ENCODE measurements at regions not wholly inside any gene's neighbourhood (a gene's known extent, or its start where the extent isn't known, plus 50 kb on each side); places are given as distances from the start of the nearest gene placed in this dataset.

DNA sequence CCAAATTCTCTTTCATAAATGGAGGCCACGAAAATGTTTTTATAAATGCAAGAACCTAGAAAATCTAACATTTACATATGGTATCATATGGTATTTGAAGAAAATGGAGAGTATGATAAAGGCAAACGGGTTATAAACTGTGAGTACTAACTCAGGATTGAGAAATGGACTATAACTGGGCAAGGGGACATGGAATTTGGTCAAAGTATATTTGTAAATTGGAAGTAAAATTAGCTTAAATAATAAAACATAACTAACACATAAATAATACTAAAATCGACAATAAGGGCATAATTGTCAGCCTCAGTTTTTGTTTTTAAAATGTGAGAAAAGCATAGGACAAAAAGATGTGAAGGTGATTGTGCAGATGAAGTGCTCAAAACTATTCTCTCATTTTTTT lies 1516.3 kb upstream of the MIR17HG start:
- TF ChIP-seq EZH2phosphoT487 (IDR thresholded peaks at IDR 0.05; ENCODE audit: borderline replicate concordance) (no peak), ZNF274 (IDR thresholded peaks at IDR 0.05; ENCODE audit: low read depth, low read length) (no peak), YY1 (IDR thresholded peaks at IDR 0.05; ENCODE audit: extremely low read depth, insufficient replicate concordance, low read depth, low read length) (no peak), POLR2A (IDR thresholded peaks at IDR 0.05; ENCODE audit: borderline replicate concordance, extremely low read depth, insufficient read depth, insufficient read length) (no peak), SP1 (IDR thresholded peaks at IDR 0.05; ENCODE audit: low read depth) (no peak), EZH2 (IDR thresholded peaks at IDR 0.05) (no peak), ELF1 (IDR thresholded peaks at IDR 0.05; ENCODE audit: borderline replicate concordance, low read depth) (no peak), TCF7L2 (IDR thresholded peaks at IDR 0.05; ENCODE audit: borderline replicate concordance, extremely low read depth, insufficient read depth, insufficient read length) (no peak), JUND (IDR thresholded peaks at IDR 0.05) (no peak)
- TF ChIP-seq, protein P1, sequence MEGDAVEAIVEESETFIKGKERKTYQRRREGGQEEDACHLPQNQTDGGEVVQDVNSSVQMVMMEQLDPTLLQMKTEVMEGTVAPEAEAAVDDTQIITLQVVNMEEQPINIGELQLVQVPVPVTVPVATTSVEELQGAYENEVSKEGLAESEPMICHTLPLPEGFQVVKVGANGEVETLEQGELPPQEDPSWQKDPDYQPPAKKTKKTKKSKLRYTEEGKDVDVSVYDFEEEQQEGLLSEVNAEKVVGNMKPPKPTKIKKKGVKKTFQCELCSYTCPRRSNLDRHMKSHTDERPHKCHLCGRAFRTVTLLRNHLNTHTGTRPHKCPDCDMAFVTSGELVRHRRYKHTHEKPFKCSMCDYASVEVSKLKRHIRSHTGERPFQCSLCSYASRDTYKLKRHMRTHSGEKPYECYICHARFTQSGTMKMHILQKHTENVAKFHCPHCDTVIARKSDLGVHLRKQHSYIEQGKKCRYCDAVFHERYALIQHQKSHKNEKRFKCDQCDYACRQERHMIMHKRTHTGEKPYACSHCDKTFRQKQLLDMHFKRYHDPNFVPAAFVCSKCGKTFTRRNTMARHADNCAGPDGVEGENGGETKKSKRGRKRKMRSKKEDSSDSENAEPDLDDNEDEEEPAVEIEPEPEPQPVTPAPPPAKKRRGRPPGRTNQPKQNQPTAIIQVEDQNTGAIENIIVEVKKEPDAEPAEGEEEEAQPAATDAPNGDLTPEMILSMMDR (IDR thresholded peaks at IDR 0.05 in 2 of 3, conservative IDR thresholded peaks at IDR 0.05 in 1 of 3; ENCODE audit: borderline replicate concordance in 1 of 3, insufficient read depth in 1 of 3, low read depth in 2 of 3, low read length in 2 of 3), result no peak
- TF ChIP-seq, protein P2, sequence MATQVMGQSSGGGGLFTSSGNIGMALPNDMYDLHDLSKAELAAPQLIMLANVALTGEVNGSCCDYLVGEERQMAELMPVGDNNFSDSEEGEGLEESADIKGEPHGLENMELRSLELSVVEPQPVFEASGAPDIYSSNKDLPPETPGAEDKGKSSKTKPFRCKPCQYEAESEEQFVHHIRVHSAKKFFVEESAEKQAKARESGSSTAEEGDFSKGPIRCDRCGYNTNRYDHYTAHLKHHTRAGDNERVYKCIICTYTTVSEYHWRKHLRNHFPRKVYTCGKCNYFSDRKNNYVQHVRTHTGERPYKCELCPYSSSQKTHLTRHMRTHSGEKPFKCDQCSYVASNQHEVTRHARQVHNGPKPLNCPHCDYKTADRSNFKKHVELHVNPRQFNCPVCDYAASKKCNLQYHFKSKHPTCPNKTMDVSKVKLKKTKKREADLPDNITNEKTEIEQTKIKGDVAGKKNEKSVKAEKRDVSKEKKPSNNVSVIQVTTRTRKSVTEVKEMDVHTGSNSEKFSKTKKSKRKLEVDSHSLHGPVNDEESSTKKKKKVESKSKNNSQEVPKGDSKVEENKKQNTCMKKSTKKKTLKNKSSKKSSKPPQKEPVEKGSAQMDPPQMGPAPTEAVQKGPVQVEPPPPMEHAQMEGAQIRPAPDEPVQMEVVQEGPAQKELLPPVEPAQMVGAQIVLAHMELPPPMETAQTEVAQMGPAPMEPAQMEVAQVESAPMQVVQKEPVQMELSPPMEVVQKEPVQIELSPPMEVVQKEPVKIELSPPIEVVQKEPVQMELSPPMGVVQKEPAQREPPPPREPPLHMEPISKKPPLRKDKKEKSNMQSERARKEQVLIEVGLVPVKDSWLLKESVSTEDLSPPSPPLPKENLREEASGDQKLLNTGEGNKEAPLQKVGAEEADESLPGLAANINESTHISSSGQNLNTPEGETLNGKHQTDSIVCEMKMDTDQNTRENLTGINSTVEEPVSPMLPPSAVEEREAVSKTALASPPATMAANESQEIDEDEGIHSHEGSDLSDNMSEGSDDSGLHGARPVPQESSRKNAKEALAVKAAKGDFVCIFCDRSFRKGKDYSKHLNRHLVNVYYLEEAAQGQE (IDR thresholded peaks at IDR 0.05; ENCODE audit: low read depth), result no peak
- TF ChIP-seq, protein P3, sequence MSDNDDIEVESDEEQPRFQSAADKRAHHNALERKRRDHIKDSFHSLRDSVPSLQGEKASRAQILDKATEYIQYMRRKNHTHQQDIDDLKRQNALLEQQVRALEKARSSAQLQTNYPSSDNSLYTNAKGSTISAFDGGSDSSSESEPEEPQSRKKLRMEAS (IDR thresholded peaks at IDR 0.05), result no peak

All from HCT116 (cell line).